H9 (cell line): ENCODE measurements at regions not wholly inside any gene's neighbourhood (a gene's known extent, or its start where the extent isn't known, plus 50 kb on each side); places are given as distances from the start of the nearest gene placed in this dataset.

ENCODE experiments used
- DNase-seq: peaks from one replicate; pipeline ENCODE4 v3.0.0-alpha.2; 2017
- H2AFZ ChIP-seq: one replicate; pipeline ENCODE4 v1.6.1; 2013; ENCODE audit warnings: mild to moderate bottlenecking, low read length, control low read depth, moderate library complexity
- H2AK5ac ChIP-seq: 2 replicates; pipeline ENCODE4 v1.6.1; 2013; ENCODE audit warnings: low read length, control low read depth, mixed read lengths; ENCODE audit not compliant: insufficient read length
- H2BK120ac ChIP-seq: one replicate; pipeline ENCODE4 v1.6.1; 2013; ENCODE audit warnings: low read depth, mild to moderate bottlenecking, low read length, control low read depth, inconsistent platforms; ENCODE audit not compliant: poor library complexity, severe bottlenecking
- H2BK12ac ChIP-seq: 2 replicates; pipeline ENCODE4 v1.6.1; 2013; ENCODE audit warnings: low read length, control low read depth, mixed read lengths, low read depth; ENCODE audit not compliant: insufficient read length
- H2BK15ac ChIP-seq: 2 replicates; pipeline ENCODE4 v1.6.1; 2013; ENCODE audit warnings: low read depth, low read length, control low read depth
- H2BK20ac ChIP-seq: one replicate; pipeline ENCODE4 v1.6.1; 2013; ENCODE audit warnings: low read depth, mild to moderate bottlenecking, low read length, control low read depth, inconsistent platforms; ENCODE audit not compliant: poor library complexity, severe bottlenecking
- H2BK5ac ChIP-seq: 2 replicates; pipeline ENCODE4 v1.6.1; 2013; ENCODE audit warnings: low read length, control low read depth, mixed read lengths; ENCODE audit not compliant: insufficient read length
- H3K14ac ChIP-seq: 2 replicates; pipeline ENCODE4 v1.6.1; 2013; ENCODE audit warnings: low read length, control low read depth; ENCODE audit not compliant: insufficient read depth
- H3K18ac ChIP-seq: 2 replicates; pipeline ENCODE4 v1.6.1; 2013; ENCODE audit warnings: low read depth, mild to moderate bottlenecking, mixed read lengths, low read length, control low read depth; ENCODE audit not compliant: insufficient read length
- H3K23ac ChIP-seq: 2 replicates; pipeline ENCODE4 v1.6.1; 2013; ENCODE audit warnings: low read length, control low read depth, mixed read lengths, low read depth; ENCODE audit not compliant: insufficient read length
- H3K23me2 ChIP-seq: 2 replicates; pipeline ENCODE4 v1.6.1; 2013; ENCODE audit warnings: low read depth, mild to moderate bottlenecking, mixed read lengths, low read length, control low read depth; ENCODE audit not compliant: insufficient read length, poor library complexity, severe bottlenecking
- H3K27ac ChIP-seq: 2 replicates; pipeline ENCODE4 v1.5.1; 2013; ENCODE audit warnings: low read length, control low read depth, mixed read lengths, low read depth; ENCODE audit not compliant: insufficient read length
- H3K27me3 ChIP-seq: 2 replicates; pipeline ENCODE4 v1.6.1; 2013; ENCODE audit warnings: low read length, control low read depth, inconsistent platforms; ENCODE audit not compliant: insufficient read depth
- H3K4ac ChIP-seq: 2 replicates; pipeline ENCODE4 v1.6.1; 2013; ENCODE audit warnings: low read depth, mild to moderate bottlenecking, control low read depth, inconsistent platforms, low read length, moderate library complexity
- H3K4me1 ChIP-seq: 2 replicates; pipeline ENCODE4 v1.6.1; 2013; ENCODE audit warnings: low read length, control low read depth, inconsistent platforms; ENCODE audit not compliant: insufficient read depth
- H3K4me2 ChIP-seq: 2 replicates; pipeline ENCODE4 v1.6.1; 2013; ENCODE audit warnings: low read length, control low read depth, mixed read lengths; ENCODE audit not compliant: insufficient read length, insufficient read depth
- H3K56ac ChIP-seq: 2 replicates; pipeline ENCODE4 v1.6.1; 2013; ENCODE audit warnings: low read depth, mild to moderate bottlenecking, mixed read lengths, low read length, control low read depth; ENCODE audit not compliant: insufficient read length
- H3K79me1 ChIP-seq: 2 replicates; pipeline ENCODE4 v1.6.1; 2013; ENCODE audit warnings: low read depth, mild to moderate bottlenecking, moderate library complexity, low read length, control low read depth, inconsistent platforms; ENCODE audit not compliant: insufficient read depth, poor library complexity, severe bottlenecking
- H3K79me2 ChIP-seq: 2 replicates; pipeline ENCODE4 v1.6.1; 2013; ENCODE audit warnings: low read length, control low read depth, inconsistent platforms; ENCODE audit not compliant: insufficient read depth
- H3K9ac ChIP-seq: 2 replicates; pipeline ENCODE4 v1.6.1; 2013; ENCODE audit warnings: low read length, control low read depth, mixed read lengths; ENCODE audit not compliant: insufficient read length; ENCODE audit errors: extremely low read depth
- H3K9me3 ChIP-seq: one replicate; pipeline ENCODE4 v1.6.1; 2013; ENCODE audit warnings: low read depth, low read length, inconsistent platforms; ENCODE audit not compliant: control insufficient read depth
- H3T11ph ChIP-seq: one replicate; pipeline ENCODE4 v1.6.1; 2013; ENCODE audit warnings: mild to moderate bottlenecking, low read length, control low read depth, inconsistent platforms
- H4K20me1 ChIP-seq: one replicate; pipeline ENCODE4 v1.6.1; 2013; ENCODE audit not compliant: control insufficient read depth, insufficient read length, insufficient read depth
- H4K5ac ChIP-seq: 2 replicates; pipeline ENCODE4 v1.6.1; 2013; ENCODE audit warnings: low read depth, mild to moderate bottlenecking, mixed read lengths, low read length, control low read depth; ENCODE audit not compliant: insufficient read length
- H4K8ac ChIP-seq: replicated peaks from 2 replicates; pipeline ENCODE4 v1.6.1; 2013; ENCODE audit warnings: low read length, control low read depth, mixed read lengths, low read depth; ENCODE audit not compliant: insufficient read length
- H4K91ac ChIP-seq: 2 replicates; pipeline ENCODE4 v1.6.1; 2013; ENCODE audit warnings: low read depth, mild to moderate bottlenecking, moderate library complexity, mixed read lengths, low read length, control low read depth; ENCODE audit not compliant: insufficient read length
- H3K27ac Mint-ChIP-seq, 3 experiments: 2 replicates in 2 of 3; 3 replicates in 1 of 3; pipeline ENCODE4 v1.8.0; 2020 to 2021; ENCODE audit warnings: mixed read lengths in 3 of 3, mild to moderate bottlenecking in 1 of 3, moderate library complexity in 1 of 3
- H3K27me3 Mint-ChIP-seq: 2 replicates; pipeline ENCODE4 v1.8.0; 2021; ENCODE audit warnings: low read depth, mild to moderate bottlenecking, moderate library complexity, mixed read lengths
- H3K36me3 Mint-ChIP-seq, 3 experiments: 2 replicates in 2 of 3; 3 replicates in 1 of 3; pipeline ENCODE4 v1.8.0; 2020 to 2021; ENCODE audit warnings: low read depth in 3 of 3, mixed read lengths in 3 of 3; ENCODE audit not compliant: insufficient read depth in 1 of 3
- H3K4me1 Mint-ChIP-seq, 2 experiments: 2 replicates each; pipeline ENCODE4 v1.8.0; 2020; ENCODE audit warnings: mixed read lengths in 2 of 2
- H3K4me3 Mint-ChIP-seq, 2 experiments: 2 replicates in 1 of 2; 3 replicates in 1 of 2; pipeline ENCODE4 v1.8.0; 2020 to 2021; ENCODE audit warnings: mild to moderate bottlenecking in 2 of 2, mixed read lengths in 2 of 2, moderate library complexity in 1 of 2
- H3K9me3 Mint-ChIP-seq, 2 experiments: 2 replicates in 1 of 2; 3 replicates in 1 of 2; pipeline ENCODE4 v1.8.0; 2020; ENCODE audit warnings: mild to moderate bottlenecking in 2 of 2, mixed read lengths in 2 of 2, moderate library complexity in 1 of 2
- WGBS: extraction: QIAGEN DNeasy Blood & Tissue Kit; methylation state at CpG from one replicate; pipeline ENCODE4 v1.1.7; 2013; ENCODE audit warnings: missing lambda C conversion rate, low lambda C conversion rate, mixed read lengths; ENCODE audit not compliant: insufficient read length; ENCODE audit errors: extremely low coverage; 5-methylcytosine and 5-hydroxymethylcytosine counted together
- TF ChIP-seq, protein P1 (sequence below): fragments of 200-600 bp; sonication (generic); conservative IDR thresholded peaks from 3 replicates; pipeline ENCODE4 v1.8.0; 2021; ENCODE audit warnings: antibody characterized with exemption, mild to moderate bottlenecking

DNA sequence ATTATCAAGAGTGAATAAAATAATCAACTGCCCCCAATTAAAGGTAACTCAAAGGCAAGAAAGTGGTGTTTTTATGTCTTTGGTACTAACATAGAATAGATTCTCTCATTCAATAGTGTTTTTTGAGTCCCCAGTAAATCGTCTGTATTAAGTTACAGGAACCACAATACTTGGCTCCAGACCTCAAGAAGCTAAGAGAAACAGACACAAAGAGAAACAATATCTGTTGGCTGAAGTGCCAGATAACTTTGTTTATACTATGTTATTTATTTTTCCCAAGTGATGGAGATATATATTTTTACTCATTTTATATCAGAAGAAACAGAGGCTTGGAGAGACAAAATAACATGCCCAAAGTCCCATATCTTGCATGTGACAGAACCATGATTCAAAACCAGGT, 201.7 kb upstream of the HNRNPA3 start:
- no peak overlapping the region for H2AFZ ChIP-seq
- no peak overlapping the region for H4K91ac ChIP-seq
- TF ChIP-seq, protein P1, sequence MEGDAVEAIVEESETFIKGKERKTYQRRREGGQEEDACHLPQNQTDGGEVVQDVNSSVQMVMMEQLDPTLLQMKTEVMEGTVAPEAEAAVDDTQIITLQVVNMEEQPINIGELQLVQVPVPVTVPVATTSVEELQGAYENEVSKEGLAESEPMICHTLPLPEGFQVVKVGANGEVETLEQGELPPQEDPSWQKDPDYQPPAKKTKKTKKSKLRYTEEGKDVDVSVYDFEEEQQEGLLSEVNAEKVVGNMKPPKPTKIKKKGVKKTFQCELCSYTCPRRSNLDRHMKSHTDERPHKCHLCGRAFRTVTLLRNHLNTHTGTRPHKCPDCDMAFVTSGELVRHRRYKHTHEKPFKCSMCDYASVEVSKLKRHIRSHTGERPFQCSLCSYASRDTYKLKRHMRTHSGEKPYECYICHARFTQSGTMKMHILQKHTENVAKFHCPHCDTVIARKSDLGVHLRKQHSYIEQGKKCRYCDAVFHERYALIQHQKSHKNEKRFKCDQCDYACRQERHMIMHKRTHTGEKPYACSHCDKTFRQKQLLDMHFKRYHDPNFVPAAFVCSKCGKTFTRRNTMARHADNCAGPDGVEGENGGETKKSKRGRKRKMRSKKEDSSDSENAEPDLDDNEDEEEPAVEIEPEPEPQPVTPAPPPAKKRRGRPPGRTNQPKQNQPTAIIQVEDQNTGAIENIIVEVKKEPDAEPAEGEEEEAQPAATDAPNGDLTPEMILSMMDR = no peak
- no peaks in the 10 kb centered on the region for H3K23me2 ChIP-seq
- no peaks in the 10 kb centered on the region for H3K27me3 ChIP-seq
- no peak overlapping the region for H2BK12ac ChIP-seq
- no peak overlapping the region for H2BK5ac ChIP-seq
- H3K27ac ChIP-seq = no peak overlapping the region
- no CpG with 5 or more reads among the region's 1 CpG for WGBS
- no peaks in the 10 kb centered on the region for H3K4me1 ChIP-seq
- H4K5ac ChIP-seq = no peak overlapping the region
- H3K9ac ChIP-seq = no peak overlapping the region
- no peak overlapping the region for H3K56ac ChIP-seq
- no peak overlapping the region for H3K27ac Mint-ChIP-seq
- H3K79me1 ChIP-seq = no peaks in the 10 kb centered on the region
- peaks cover 0 to 2% of the 10 kb centered on the region in 2 experiments; a peak in 1 of 4 replicates for H3K4me1 Mint-ChIP-seq
- no peak overlapping the region for H3K4me2 ChIP-seq
- no peak overlapping the region for H2AK5ac ChIP-seq
- no peak overlapping the region for H2BK20ac ChIP-seq
- H3K79me2 ChIP-seq = no peaks in the 10 kb centered on the region
- H3T11ph ChIP-seq = no peak overlapping the region
- H3K9me3 Mint-ChIP-seq = peaks cover 16 to 18% of the 10 kb centered on the region in 2 experiments
- H3K27me3 Mint-ChIP-seq = no peaks in the 10 kb centered on the region
- H3K23ac ChIP-seq = no peak overlapping the region
- no peaks in the 10 kb centered on the region for H4K20me1 ChIP-seq
- H3K4me3 Mint-ChIP-seq = no peak overlapping the region
- H3K36me3 Mint-ChIP-seq = peaks cover 3 to 16% (median 7%) of the 10 kb centered on the region in 3 experiments; a peak in 5 of 7 replicates
- H3K14ac ChIP-seq = no peak overlapping the region
- no peak overlapping the region for H3K18ac ChIP-seq
- no peak for DNase-seq
- peaks cover 9% of the 10 kb centered on the region for H3K9me3 ChIP-seq
- no peak overlapping the region for H2BK15ac ChIP-seq
- no peak overlapping the region for H2BK120ac ChIP-seq
- H3K4ac ChIP-seq = no peak overlapping the region
- no peak overlapping the region for H4K8ac ChIP-seq
